ENCODE measurements at regions not wholly inside any gene's neighbourhood (a gene's known extent, or its start where the extent isn't known, plus 50 kb on each side); places are given as distances from the start of the nearest gene placed in this dataset.

- TF ChIP-seq CTCF (IDR thresholded peaks at IDR 0.05): no peak
- no peak for TF ChIP-seq EZH2 (IDR thresholded peaks at IDR 0.05; ENCODE audit: borderline replicate concordance, insufficient read depth, low read depth, low read length, poor library complexity, severe bottlenecking)
Measured at GRCh38 chr11:121749691-121750090, 296.9 kb upstream of the SORL1-AS1 start.
